D721Med (cell line): ENCODE measurements at regions not wholly inside any gene's neighbourhood (a gene's known extent, or its start where the extent isn't known, plus 50 kb on each side); places are given as distances from the start of the nearest gene placed in this dataset.

Experiments used
- DNase-seq: peaks from one replicate; pipeline ENCODE4 v3.0.0; 2011; ENCODE audit warnings: low spot score; ENCODE audit not compliant: insufficient read length
- FAIRE-seq: peaks from 2 replicates; lab custom pipeline; 2011; peaks lifted over from hg19 to GRCh38; lab: Jason Lieb, UNC
- CTCF ChIP-seq: IDR thresholded peaks from 2 replicates; pipeline ENCODE4 v1.5.1; 2012; ENCODE audit warnings: mild to moderate bottlenecking, control low read depth; ENCODE audit not compliant: insufficient read depth; ENCODE audit errors: missing control alignments

- FAIRE-seq: no peak
- no peak for TF ChIP-seq CTCF
- no peak for DNase-seq
Observed at GRCh38 chr13:47294691-47295090, 397.8 kb upstream of the HTR2A start.

DNA sequence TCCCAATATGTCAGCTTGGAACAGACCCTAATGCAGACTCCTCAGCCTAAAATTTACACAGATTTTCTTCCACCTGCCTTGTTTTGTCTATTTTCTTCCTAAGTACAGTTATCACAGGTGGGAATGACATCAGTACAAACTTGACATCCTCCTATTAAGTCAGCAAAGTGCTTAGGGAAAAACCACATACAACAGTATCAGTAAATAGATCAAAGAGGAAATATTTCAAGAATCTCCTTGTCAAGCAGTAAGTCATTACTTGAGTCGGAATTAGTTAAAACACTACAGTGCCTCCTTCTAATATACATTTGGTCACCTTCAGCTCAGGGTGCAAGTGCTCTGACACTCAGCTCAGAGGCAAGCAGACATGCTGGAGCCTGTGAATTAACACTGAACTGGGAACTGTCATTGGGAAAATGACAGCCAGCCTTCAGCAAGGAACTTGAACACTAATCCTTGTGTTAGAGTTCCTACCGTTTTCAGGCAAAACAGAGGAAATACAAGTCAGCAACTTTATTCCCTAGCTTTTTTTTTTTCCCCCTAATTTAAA lies 394.3 kb upstream of the HTR2A start:
- no peak for DNase-seq
- TF ChIP-seq CTCF: no peak
- FAIRE-seq: no peak

DNA sequence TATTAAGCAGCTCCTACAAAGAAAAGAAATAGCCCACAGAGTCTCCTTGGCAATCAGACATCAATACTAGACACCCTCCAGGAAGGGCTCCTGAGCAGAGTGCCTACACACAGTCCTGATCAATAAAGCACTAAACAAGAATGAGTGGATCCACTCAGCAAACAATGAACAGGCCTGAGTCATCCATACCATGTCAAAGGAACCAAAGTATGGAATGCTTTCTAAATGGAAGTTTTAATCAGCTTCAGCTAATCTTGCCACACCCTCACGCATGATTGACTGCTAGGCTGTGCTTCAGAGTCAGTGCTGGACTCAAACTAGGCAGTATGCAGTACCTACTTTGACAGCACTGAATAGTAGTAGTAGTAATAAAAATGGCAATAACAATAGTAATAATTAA lies 392.7 kb upstream of the HTR2A start:
- FAIRE-seq: no peak
- TF ChIP-seq CTCF: no peak
- no peak for DNase-seq

DNA sequence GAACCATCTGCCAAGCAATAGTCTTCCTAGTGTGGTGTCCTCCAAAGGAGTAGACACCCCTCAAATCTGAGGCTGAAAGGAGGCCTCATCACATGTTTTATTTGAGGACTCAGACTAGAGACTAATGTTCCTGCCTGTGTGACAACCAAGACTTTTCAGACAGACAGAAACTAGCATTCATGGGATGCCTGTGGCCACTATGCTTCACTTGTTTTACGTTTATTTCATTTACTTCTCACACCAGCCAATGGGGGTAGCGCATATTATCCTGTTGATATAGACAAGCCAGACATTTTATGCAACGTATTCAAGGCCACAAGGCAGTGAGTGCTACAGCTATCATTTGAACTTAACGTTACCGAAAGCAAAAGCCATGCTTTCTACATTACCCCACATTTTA lies 391.7 kb upstream of the HTR2A start:
- no peak for DNase-seq
- FAIRE-seq: no peak
- TF ChIP-seq CTCF: no peak

DNA sequence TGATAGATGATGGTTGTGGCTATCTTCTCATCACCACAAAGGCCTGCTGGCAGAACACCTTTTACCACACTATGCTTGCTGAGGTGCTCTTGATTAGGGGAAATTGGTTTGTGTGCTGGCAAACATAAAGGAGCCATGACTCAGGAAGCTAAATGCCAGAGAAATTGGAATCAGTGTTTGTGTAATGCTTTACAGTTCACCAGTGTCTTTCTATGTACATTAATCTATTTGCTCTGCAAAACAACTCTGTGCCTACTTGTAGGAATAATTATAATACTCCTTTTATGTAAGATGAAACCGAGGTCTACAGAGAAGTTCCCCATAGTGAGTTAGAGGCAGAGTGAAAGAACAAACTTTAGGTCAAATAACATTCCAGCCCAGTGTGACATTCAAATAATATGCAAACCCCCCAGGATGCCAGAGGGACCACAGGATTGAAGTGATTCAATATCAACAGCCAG lies 390.5 kb upstream of the HTR2A start:
- TF ChIP-seq CTCF: no peak
- DNase-seq (no peak), FAIRE-seq (no peak)

- TF ChIP-seq CTCF: no peak
- DNase-seq: no peak
- FAIRE-seq: no peak
Observed at GRCh38 chr13:47281991-47282390, 385.1 kb upstream of the HTR2A start.

DNA sequence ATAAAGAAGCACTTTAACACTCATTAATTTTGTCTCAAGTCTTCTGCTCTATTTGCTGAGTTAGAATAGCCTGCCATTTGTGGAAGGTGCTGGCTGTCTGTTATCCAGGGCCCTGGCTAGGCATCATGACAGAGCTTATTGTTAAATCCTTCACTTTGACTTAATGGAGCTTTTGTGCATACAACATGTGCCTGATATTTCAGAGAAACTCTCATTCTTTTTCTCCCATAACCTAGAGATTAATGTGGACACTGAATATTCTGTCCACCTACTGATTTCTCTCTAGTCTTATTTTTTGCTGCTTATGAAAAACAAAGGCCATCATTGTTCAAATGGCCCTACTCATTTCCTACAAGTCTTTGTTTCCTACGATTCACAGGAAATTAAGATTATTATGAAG lies 383.1 kb upstream of the HTR2A start:
- no peak for TF ChIP-seq CTCF
- FAIRE-seq: no peak
- no peak for DNase-seq
